BE2C (cell line): ENCODE measurements at regions not wholly inside any gene's neighbourhood (a gene's known extent, or its start where the extent isn't known, plus 50 kb on each side); places are given as distances from the start of the nearest gene placed in this dataset.

ENCODE experiments used
- DNase-seq: peaks from one replicate; pipeline ENCODE4 v3.0.0-alpha.2; 2020
- H3K27me3 ChIP-seq: fragments of 250-450 bp; sonication (Bioruptor Pico); 2 replicates; pipeline ENCODE4 v1.5.1; 2020; ENCODE audit warnings: mild to moderate bottlenecking
- H3K36me3 ChIP-seq: fragments of 250-450 bp; sonication (Bioruptor Pico); 2 replicates; pipeline ENCODE4 v1.5.1; 2020; ENCODE audit warnings: mild to moderate bottlenecking
- H3K4me1 ChIP-seq: fragments of 250-450 bp; sonication (Bioruptor Pico); 2 replicates; pipeline ENCODE4 v1.5.1; 2020
- H3K4me3 ChIP-seq: 2 replicates; pipeline ENCODE4 v1.5.1; 2011; ENCODE audit warnings: low read depth, low read length
- H3K9me3 ChIP-seq: fragments of 250-450 bp; sonication (Bioruptor Pico); 2 replicates; pipeline ENCODE4 v1.5.1; 2020
- CTCF ChIP-seq: IDR thresholded peaks from 2 replicates; pipeline ENCODE4 v1.5.1; 2012; ENCODE audit warnings: mild to moderate bottlenecking, low read depth, low read length

- Histone ChIP-seq H3K36me3 (no peaks in the 10 kb centered on the region), H3K4me1 (no peaks in the 10 kb centered on the region), H3K27me3 (no peaks in the 10 kb centered on the region), H3K9me3 (no peaks in the 10 kb centered on the region), H3K4me3 (no peak overlapping the region)
- DNase-seq: no peak
- no peak for TF ChIP-seq CTCF
These were observed 72.9 kb upstream of the CDC42BPA start for GRCh38 chr1:227391211-227391610.

- H3K9me3 ChIP-seq: no peaks in the 10 kb centered on the region
- no peak overlapping the region for H3K4me3 ChIP-seq
- DNase-seq: no peak
- no peaks in the 10 kb centered on the region for H3K4me1 ChIP-seq
- no peaks in the 10 kb centered on the region for H3K27me3 ChIP-seq
- H3K36me3 ChIP-seq: no peaks in the 10 kb centered on the region
- TF ChIP-seq CTCF: no peak
These were observed 72.2 kb upstream of the CDC42BPA start for GRCh38 chr1:227390525-227390924.

GRCh38 chr1:227388214-227389168, 70.2 kb upstream of the CDC42BPA start:
- no peak for DNase-seq
- TF ChIP-seq CTCF: no peak
- Histone ChIP-seq H3K9me3 (no peaks in the 10 kb centered on the region), H3K4me3 (no peak overlapping the region), H3K36me3 (no peaks in the 10 kb centered on the region), H3K4me1 (no peaks in the 10 kb centered on the region), H3K27me3 (no peaks in the 10 kb centered on the region)

GRCh38 chr1:227379555-227379892, 61.2 kb upstream of the CDC42BPA start:
- TF ChIP-seq CTCF: no peak
- H3K9me3 ChIP-seq: no peaks in the 10 kb centered on the region
- no peaks in the 10 kb centered on the region for H3K27me3 ChIP-seq
- no peaks in the 10 kb centered on the region for H3K36me3 ChIP-seq
- no peaks in the 10 kb centered on the region for H3K4me1 ChIP-seq
- no peak overlapping the region for H3K4me3 ChIP-seq
- DNase-seq: no peak

- H3K27me3 ChIP-seq: no peaks in the 10 kb centered on the region
- no peaks in the 10 kb centered on the region for H3K9me3 ChIP-seq
- TF ChIP-seq CTCF: no peak
- H3K4me1 ChIP-seq: no peaks in the 10 kb centered on the region
- no peak for DNase-seq
- no peaks in the 10 kb centered on the region for H3K36me3 ChIP-seq
- no peak overlapping the region for H3K4me3 ChIP-seq
These were observed 60.7 kb upstream of the CDC42BPA start for GRCh38 chr1:227378871-227379554.

GRCh38 chr1:227378181-227378580, 59.9 kb upstream of the CDC42BPA start:
- Histone ChIP-seq H3K27me3 (no peaks in the 10 kb centered on the region), H3K9me3 (no peaks in the 10 kb centered on the region), H3K4me1 (no peaks in the 10 kb centered on the region), H3K36me3 (no peaks in the 10 kb centered on the region), H3K4me3 (no peak overlapping the region)
- no peak for TF ChIP-seq CTCF
- DNase-seq: no peak
